Ammon's horn (tissue), 1 donor: ENCODE measurements at regions not wholly inside any gene's neighbourhood (a gene's known extent, or its start where the extent isn't known, plus 50 kb on each side); places are given as distances from the start of the nearest gene placed in this dataset.

Experiments
- DNase-seq: peaks from one replicate; pipeline ENCODE4 v3.0.0-alpha.2; 2016; ENCODE audit warnings: low spot score

DNA sequence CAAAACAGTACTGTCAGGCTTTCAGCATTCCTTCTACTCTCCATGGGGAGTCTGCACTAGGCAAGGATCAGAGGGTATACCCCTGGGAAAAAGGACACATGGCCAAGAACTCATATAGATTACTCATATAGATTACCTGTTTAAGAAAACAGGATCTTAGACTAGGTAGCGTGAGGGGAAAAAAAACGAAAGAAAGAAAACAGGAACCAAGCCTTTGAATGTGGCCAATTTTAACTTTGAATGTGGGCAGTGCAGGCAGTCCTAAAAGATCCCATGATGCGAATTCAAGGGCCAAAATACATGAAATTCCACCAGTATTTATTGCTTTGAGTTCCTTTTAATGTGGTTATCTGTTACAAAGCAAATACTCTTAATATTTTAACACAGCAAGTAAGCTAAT lies 108.6 kb upstream of the TAC1 start:
- DNase-seq, result no peak

DNA sequence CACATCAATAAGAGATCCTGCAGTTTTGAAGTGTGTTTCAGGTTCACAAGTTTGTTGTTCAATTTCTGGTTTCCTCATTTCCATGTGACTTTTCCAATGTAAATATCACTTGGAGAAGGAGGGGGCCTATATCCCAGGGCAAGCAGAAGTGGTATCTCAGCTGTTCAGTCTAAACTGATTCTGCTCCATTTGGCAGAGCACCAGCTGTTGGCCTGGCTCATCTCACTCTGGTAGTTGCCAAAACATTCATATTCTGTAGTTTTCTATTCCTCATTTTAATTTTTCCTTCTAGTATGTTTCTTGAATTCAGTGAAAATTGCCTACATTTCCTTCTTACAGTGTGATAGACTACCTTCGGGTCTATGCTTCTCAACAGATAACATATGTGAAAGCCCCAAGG lies 101.8 kb upstream of the TAC1 start:
- DNase-seq, result no peak

DNA sequence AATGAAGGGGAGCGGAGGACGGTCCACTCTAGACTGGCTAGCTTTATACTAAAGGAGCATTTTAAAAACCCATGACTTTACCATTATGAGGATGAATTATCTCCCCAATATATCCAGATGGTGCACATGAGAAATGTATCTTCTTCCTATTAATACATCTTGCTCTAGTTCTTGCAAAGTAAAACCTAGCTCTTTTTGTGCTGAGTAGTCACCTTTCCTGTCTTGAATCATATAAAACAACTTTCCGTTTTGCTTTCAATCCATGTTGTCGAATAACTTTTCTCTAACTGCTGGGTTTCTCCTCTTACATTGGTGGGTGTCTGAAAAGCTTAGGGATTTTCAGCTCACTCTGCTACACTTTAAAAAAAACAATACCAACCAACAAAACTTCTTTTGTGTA lies 96.3 kb upstream of the TAC1 start:
- DNase-seq, result no peak

DNA sequence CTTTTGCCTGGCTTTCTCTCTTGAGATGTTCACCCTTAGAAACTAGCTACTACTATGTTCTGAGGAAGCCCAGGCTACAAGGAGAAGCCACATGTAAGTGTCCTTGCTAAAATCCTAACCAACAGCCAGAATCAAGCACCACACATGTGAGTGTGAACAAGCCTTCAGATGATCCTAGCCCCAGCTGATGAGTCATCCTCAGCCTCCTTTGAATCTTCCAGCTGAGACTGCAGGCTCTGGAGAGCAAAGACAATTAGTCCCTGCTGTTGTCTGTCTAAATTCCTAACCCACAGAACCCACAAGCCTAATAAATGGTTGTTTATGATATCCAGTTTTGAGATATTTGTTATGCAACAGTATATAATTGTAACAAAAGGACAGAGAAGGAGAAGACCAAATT lies 92.8 kb upstream of the TAC1 start:
- DNase-seq, result no peak

DNA sequence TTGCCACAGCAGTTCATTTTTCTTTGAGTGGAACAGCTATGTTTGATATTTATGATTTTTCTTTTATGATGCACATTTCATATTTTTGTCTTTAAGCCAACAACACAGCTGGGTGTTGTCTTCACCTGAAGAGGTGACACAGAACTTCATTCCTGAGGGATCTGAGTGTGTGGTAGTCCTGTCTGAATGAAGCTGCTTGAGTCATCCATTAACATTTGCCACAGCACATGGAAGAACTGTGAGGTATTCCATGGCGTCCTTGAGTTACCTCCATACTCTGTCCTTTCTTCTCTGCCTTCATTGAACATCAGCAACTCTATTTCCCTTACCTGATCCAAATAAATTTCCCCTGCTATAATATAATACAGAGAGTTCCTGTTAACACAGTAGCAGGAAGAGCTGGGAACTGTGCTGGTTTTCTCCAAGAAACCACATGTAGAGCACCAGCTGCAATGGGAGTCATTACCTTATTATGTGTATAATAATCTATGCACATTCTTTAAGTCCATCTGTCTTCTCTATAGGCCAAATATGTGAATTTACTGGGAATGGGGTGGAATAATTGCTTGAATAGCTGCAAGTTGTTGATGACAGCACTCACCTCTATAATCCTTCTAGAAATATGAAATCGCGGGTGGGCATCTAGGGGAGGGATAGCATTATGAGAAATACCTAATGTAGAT lies 72.4 kb upstream of the TAC1 start:
- no peak for DNase-seq

DNA sequence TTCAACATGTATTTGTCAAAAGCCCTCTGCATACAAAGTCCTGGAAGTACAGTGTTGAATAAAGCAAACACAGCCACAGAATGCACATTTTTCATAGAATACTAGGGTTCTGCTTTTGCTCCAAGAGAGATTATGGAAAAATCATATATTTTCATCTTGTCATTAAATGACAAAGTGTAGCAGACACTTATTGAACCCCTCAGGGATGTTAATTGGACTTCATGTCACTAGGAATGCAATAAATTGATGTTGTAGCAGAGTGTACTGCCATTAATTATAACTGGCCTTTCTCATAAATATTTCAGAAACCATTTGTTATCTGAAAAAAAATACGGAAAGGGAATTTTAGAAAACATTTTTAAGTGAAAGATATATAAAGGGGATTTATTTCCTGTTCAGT lies 64.5 kb upstream of the TAC1 start:
- no peak for DNase-seq

DNA sequence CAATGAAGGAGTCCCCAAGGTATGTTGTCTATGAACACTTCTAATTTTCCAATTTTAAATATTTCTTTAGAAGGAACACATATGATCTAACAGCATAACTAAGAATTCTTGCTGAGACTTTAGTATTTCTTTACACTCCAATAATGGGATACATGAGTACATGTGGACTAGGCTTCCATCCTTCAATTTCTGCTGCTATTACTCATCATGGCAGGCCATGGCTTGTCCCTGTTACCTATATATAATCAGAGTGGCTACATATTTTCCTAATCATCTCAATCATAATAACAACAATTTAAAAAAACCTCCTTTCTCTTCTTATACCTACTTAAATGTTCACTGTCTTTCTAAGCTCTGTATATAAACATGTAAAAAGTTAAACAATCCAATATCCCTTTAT lies 60.3 kb upstream of the TAC1 start:
- DNase-seq, result no peak

DNA sequence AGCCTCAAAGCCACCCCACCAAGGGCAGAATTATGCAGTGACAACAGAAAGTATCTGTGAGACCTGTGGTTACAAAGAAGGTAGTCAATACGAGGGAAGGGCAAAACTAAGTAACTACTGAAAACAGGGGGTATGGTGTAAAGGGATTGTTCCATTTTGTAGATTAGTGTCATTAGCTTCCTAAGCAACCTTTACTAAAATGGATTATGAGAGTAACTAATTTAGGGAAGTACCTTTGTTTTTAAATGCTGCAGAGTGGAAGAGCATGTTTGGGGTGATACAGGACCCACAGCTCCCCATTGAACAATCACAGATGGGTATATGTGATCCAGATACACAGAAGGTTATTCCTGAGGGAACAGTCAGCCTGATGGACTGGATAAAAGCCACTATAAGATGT lies 51.3 kb upstream of the TAC1 start:
- no peak for DNase-seq
